ACHN (cell line): ENCODE measurements at regions not wholly inside any gene's neighbourhood (a gene's known extent, or its start where the extent isn't known, plus 50 kb on each side); places are given as distances from the start of the nearest gene placed in this dataset.

Experiments used
- DNase-seq: peaks from one replicate; pipeline ENCODE4 v3.0.0-alpha.2; 2015
- in situ Hi-C: cut with HindIII; loops from 2 replicates; pipeline ENCODE4 v1.10.0; 2017; ENCODE audit warnings: low sequenced_read_pairs, low pct_ligation_motif_present, low pct_unique_long_range_greater_than_20kb

DNA sequence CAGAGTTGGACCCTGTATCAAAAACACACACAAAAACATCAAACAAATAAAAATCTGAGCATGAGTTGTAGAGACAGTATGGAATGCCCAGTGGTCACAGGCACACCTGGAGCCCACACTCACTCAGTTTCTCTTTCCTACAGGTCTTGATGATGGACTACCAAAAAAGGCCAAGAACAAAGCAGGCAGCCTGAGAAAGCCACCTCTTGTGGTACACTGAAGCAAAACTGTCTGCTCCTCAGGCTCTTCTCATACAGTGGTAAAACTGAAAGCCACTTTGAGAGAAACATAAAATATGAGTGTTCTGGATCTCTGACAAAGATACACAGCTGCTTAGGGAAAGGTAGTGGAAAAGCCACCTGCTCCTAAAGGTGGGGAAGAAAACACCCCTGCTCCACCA, 1206.9 kb downstream of the FSTL5 start:
- DNase-seq: no peak
- in situ Hi-C loops: no loop called here

DNA sequence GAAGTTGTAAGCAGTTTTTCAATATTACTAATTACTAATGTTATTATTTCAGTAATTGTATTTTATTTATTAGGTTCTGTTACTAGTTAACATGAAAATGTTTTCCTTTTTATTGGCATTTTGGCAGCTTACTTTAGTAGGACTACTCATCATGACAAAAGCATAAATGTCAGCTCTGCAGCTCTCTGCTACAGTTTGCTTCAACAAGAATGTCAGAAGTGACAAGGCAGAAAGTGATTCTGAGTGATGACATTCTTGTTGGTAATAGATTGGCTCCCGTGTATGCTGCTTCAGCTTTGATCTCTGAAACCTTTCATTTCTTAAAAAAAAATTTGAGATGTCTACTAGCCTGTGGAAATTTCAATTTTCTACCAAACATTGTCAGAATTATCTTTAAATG, 1193.9 kb downstream of the FSTL5 start:
- DNase-seq: no peak
- in situ Hi-C loops: no loop called here

DNA sequence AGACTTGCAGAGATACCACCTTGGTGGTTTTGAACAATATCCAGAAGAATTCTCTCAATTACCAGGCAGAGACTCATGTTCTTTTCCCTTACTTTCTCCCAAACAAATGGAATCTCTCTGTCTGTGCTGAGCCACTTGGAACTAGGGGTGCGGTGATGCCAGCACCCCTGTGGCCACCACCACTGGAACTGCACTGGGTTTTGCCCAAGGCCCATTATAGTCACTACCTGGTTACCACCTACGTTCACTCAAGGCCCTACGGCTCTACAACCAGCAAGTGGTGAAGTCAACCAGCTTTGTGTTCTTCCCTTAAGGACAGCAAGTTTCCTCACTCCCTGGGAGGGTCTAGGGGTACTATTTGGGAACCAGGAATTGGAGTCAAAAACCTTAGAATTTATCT, 1183.7 kb downstream of the FSTL5 start:
- DNase-seq: no peak
- in situ Hi-C loops: no loop called here

DNA sequence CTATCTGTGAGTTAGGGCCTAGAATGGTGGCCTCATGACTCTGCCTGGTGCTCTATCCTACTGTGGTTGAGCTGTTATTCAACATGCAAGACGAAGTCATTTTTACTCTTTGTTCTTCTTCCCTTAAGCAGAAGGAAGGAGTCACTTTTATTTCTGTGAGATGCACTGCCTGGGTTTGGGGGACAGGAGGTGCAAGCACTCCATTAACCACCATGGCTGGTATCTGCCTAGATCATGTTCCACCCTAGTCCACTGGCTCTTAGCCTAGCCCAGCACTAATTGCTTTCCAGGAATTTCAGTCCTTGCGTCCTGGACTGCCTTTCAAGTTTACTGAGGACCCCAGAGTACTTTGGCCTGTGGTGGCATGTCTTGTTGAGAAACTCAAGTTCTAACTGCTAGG, 1182.7 kb downstream of the FSTL5 start:
- in situ Hi-C loops: no loop called here
- DNase-seq: no peak

DNA sequence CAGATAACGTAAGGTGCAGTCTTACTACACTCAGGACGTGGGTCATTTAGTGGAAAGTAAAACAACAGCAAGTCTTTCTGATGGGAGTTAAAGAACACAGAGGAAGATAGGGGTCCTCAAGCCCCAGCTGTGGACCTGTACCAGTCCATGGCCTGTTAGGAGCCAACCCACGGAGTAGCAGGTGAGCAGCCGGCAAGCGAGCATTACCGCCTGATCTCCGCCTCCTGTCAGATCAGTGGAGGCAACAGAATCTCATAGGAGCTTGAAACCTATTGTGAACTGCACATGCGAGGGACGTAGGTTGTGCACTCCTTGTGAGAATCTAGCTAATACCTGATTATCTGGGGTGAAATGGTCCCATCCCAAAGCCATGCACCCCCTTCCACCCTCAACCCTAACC, 1180.8 kb downstream of the FSTL5 start:
- in situ Hi-C loops: no loop called here
- no peak for DNase-seq

DNA sequence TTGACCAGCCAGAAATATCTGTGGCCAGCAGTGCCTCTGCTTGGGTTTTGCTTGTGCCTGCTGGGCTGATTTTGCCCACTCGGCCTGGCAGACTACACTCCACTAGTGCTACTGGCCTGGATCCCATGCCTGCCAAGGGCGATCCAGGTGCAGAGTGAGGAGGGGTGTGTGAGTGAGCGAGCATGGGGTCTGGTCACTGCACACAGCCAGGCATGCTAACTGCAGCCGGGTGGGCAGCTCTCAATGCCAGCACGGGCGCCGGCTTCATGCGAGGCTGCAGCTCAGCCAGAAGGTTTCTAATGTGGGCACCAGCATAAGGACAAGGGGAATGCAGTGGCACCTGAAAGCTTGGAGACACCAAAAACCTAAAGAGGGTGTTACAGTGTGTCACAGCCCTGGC, 1161.4 kb downstream of the FSTL5 start:
- no peak for DNase-seq
- in situ Hi-C loops: no loop called here

DNA sequence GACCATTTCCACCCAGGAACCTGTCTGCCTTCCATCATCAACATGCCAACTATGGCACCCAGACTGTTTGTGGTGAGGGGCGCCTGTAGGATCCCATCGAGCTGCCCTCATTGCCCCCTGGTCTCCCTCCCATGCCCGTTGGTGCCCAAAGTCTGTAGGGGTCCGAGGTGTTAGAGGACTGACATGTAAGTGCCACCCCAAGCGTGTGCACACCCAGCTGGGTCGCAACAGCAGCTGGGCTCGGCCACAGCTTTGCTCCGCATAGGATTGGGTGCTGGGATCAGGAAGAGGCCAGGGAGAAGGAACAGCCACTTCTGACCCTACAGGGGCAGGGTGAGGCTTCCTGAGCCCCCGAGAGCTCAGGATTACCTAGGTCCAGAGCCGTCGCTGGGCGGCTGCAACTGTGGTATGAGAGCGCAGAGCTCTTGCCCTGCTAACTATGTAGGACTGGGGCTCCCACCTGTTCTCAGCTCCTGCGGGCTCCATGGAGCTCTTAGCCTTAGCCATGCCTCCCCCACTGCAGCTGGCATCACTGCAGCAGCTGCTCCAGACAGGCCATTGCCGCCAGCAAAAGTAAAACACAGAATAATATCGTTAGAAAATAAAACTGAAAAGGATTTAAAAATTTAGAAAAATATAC, 1160.3 kb downstream of the FSTL5 start:
- in situ Hi-C loops: no loop called here
- DNase-seq: no peak

DNA sequence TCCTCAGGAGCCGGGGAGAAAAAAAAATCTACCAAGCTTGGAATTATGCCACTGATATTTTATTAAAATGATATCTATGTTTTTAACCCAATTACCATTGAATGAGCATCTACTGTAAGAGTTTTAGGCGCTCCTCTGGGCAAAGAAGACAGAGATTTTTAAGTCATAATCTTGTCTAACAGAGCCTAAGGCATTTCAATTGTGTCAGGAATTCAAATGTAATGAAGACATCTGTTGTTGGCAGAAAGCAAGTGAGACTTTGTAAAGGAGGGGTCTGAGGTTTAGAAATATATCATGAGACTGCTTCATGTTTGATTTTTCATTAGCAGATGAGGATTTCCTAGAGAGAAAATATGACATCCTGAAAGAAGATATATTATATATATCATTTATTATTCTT, 1158.1 kb downstream of the FSTL5 start:
- in situ Hi-C loops: no loop called here
- no peak for DNase-seq

DNA sequence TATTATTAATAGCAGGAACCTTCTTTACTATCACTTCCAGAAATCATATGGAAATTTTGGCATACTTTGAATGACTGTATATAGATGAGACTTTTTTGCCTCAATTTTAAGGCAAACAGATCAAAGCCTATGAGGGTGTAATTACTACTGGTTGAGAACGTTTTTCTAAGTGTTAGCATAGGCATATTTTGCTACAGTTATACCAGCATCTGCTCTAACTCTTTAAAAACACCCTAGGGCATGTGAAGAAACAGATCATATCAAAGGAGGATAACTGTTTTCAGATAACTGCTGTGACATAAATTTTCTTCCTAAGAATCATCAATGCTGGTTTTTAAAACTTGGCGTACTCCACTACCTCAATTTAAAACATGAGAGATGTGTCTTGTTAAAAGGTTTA, 1155.3 kb downstream of the FSTL5 start:
- DNase-seq: no peak
- in situ Hi-C loops: no loop called here

DNA sequence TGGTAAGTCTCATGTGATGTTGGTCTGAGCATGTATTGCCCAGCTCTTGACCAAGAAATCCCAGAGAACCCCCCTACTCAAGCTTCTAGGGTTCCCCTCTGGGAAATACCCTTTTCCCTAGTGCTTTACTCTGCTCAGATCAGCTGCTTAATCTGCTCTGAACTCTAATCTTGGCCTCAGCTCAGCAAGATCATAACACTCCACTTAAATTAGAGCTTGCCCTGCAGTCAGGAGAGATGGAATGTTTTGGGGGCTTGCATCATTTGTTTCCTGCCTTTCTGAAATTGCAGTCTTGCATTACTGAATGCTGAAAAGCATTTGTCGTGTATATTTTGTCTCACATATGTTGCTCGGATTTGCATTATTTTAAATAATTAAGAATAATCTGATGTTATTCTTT, 1153.6 kb downstream of the FSTL5 start:
- DNase-seq: no peak
- in situ Hi-C loops: no loop called here
